ENCODE measurements at regions not wholly inside any gene's neighbourhood (a gene's known extent, or its start where the extent isn't known, plus 50 kb on each side); places are given as distances from the start of the nearest gene placed in this dataset.

GRCh38 chr13:88895261-88895941 is 1224.2 kb downstream of the SLITRK5 start:
- no peak for TF ChIP-seq POLR2A (IDR thresholded peaks at IDR 0.05; ENCODE audit: borderline replicate concordance, extremely low read depth, insufficient read depth, insufficient read length)
- no peak for TF ChIP-seq RAD21 (IDR thresholded peaks at IDR 0.05; ENCODE audit: low read depth)
- TF ChIP-seq TCF7L2 (IDR thresholded peaks at IDR 0.05; ENCODE audit: borderline replicate concordance, extremely low read depth, insufficient read depth, insufficient read length): no peak

Measured in HCT116 (cell line).